Karpas-422 (cell line): ENCODE measurements at regions not wholly inside any gene's neighbourhood (a gene's known extent, or its start where the extent isn't known, plus 50 kb on each side); places are given as distances from the start of the nearest gene placed in this dataset.

Source experiments
- DNase-seq: peaks from one replicate; pipeline ENCODE4 v3.0.0-alpha.2; 2015
- H2AFZ ChIP-seq: fragments of 200-600 bp; sonication (generic); 2 replicates; pipeline ENCODE4 v1.6.1; 2014; ENCODE audit warnings: antibody characterized with exemption, low read length, mixed read lengths
- H3K27ac ChIP-seq: fragments of 200-600 bp; sonication (generic); 2 replicates; pipeline ENCODE4 v1.5.1; 2014; ENCODE audit warnings: mild to moderate bottlenecking, low read length, moderate library complexity
- H3K27me3 ChIP-seq: fragments of 200-600 bp; sonication (generic); 2 replicates; pipeline ENCODE4 v1.6.1; 2014; ENCODE audit warnings: low read length, mixed read lengths
- H3K36me3 ChIP-seq: fragments of 200-600 bp; sonication (generic); 2 replicates; pipeline ENCODE4 v1.6.1; 2014; ENCODE audit warnings: low read length, mixed read lengths; ENCODE audit not compliant: insufficient read depth
- H3K4me1 ChIP-seq: fragments of 200-600 bp; sonication (generic); 2 replicates; pipeline ENCODE4 v1.6.1; 2014; ENCODE audit warnings: mild to moderate bottlenecking, low read length, mixed read lengths
- H3K4me2 ChIP-seq: fragments of 200-600 bp; sonication (generic); 2 replicates; pipeline ENCODE4 v1.6.1; 2014; ENCODE audit warnings: low read length, low read depth, mild to moderate bottlenecking; ENCODE audit not compliant: poor library complexity, severe bottlenecking
- H3K4me3 ChIP-seq: fragments of 200-600 bp; sonication (generic); 2 replicates; pipeline ENCODE4 v1.5.1; 2014; ENCODE audit warnings: mild to moderate bottlenecking, antibody characterized with exemption, low read length, mixed read lengths
- H3K79me2 ChIP-seq: fragments of 200-600 bp; sonication (generic); 2 replicates; pipeline ENCODE4 v1.6.1; 2014; ENCODE audit warnings: mild to moderate bottlenecking, low read length, mixed read lengths
- H3K9ac ChIP-seq: fragments of 200-600 bp; sonication (generic); 2 replicates; pipeline ENCODE4 v1.6.0; 2014; ENCODE audit warnings: low read length
- H3K9me2 ChIP-seq: fragments of 200-600 bp; sonication (generic), shearing (Covaris generic); replicated peaks from 2 replicates; pipeline ENCODE4 v1.6.0; 2014; ENCODE audit warnings: mild to moderate bottlenecking, low read length, moderate library complexity; ENCODE audit not compliant: insufficient read depth
- H3K9me3 ChIP-seq: fragments of 300-700, 200-600 bp; sonication (generic); 2 replicates; pipeline ENCODE4 v1.6.1; 2014; ENCODE audit warnings: low read length, mixed read lengths
- H4K20me1 ChIP-seq: fragments of 200-600 bp; sonication (generic); 2 replicates; pipeline ENCODE4 v1.6.1; 2014; ENCODE audit warnings: mild to moderate bottlenecking, antibody characterized with exemption, low read length, low read depth; ENCODE audit not compliant: insufficient read depth

GRCh38 chr19:28051047-28051446 is 1161.9 kb downstream of the UQCRFS1 start:
- Histone ChIP-seq H3K9ac (no peak overlapping the region), H3K36me3 (no peaks in the 10 kb centered on the region), H3K4me1 (no peaks in the 10 kb centered on the region), H3K9me3 (peaks cover 9% of the 10 kb centered on the region), H3K9me2 (no peaks in the 10 kb centered on the region), H3K79me2 (no peaks in the 10 kb centered on the region), H2AFZ (no peak overlapping the region), H3K27ac (no peak overlapping the region), H3K4me2 (no peak overlapping the region), H4K20me1 (no peaks in the 10 kb centered on the region), H3K27me3 (no peaks in the 10 kb centered on the region), H3K4me3 (no peak overlapping the region)
- DNase-seq: no peak

- H4K20me1 ChIP-seq: no peaks in the 10 kb centered on the region
- DNase-seq: no peak
- no peaks in the 10 kb centered on the region for H3K79me2 ChIP-seq
- H2AFZ ChIP-seq: no peak overlapping the region
- no peak overlapping the region for H3K4me2 ChIP-seq
- no peaks in the 10 kb centered on the region for H3K9me2 ChIP-seq
- no peak overlapping the region for H3K4me3 ChIP-seq
- H3K9ac ChIP-seq: no peak overlapping the region
- H3K9me3 ChIP-seq: peaks cover 9% of the 10 kb centered on the region
- no peaks in the 10 kb centered on the region for H3K36me3 ChIP-seq
- H3K27ac ChIP-seq: no peak overlapping the region
- H3K4me1 ChIP-seq: no peaks in the 10 kb centered on the region
- no peaks in the 10 kb centered on the region for H3K27me3 ChIP-seq
Observed at GRCh38 chr19:28049875-28050274, 1163.1 kb downstream of the UQCRFS1 start.

GRCh38 chr19:28046932-28047331 is 1166.0 kb downstream of the UQCRFS1 start:
- Histone ChIP-seq H3K4me2 (no peak overlapping the region), H3K36me3 (no peaks in the 10 kb centered on the region), H3K4me3 (no peak overlapping the region), H3K27ac (no peak overlapping the region), H3K4me1 (no peaks in the 10 kb centered on the region), H3K9ac (no peak overlapping the region), H3K9me2 (no peaks in the 10 kb centered on the region), H4K20me1 (no peaks in the 10 kb centered on the region), H3K79me2 (no peaks in the 10 kb centered on the region), H3K9me3 (peaks cover 9% of the 10 kb centered on the region), H3K27me3 (no peaks in the 10 kb centered on the region), H2AFZ (no peak overlapping the region)
- DNase-seq: no peak

GRCh38 chr19:28045621-28046020 is 1167.3 kb downstream of the UQCRFS1 start:
- no peak overlapping the region for H3K27ac ChIP-seq
- H4K20me1 ChIP-seq: no peaks in the 10 kb centered on the region
- no peaks in the 10 kb centered on the region for H3K27me3 ChIP-seq
- H3K4me2 ChIP-seq: no peak overlapping the region
- peaks cover 9% of the 10 kb centered on the region for H3K9me3 ChIP-seq
- H3K4me1 ChIP-seq: no peaks in the 10 kb centered on the region
- no peak overlapping the region for H3K9ac ChIP-seq
- no peak for DNase-seq
- H3K4me3 ChIP-seq: no peak overlapping the region
- H3K36me3 ChIP-seq: no peaks in the 10 kb centered on the region
- no peak overlapping the region for H2AFZ ChIP-seq
- no peaks in the 10 kb centered on the region for H3K79me2 ChIP-seq
- H3K9me2 ChIP-seq: no peaks in the 10 kb centered on the region

DNA sequence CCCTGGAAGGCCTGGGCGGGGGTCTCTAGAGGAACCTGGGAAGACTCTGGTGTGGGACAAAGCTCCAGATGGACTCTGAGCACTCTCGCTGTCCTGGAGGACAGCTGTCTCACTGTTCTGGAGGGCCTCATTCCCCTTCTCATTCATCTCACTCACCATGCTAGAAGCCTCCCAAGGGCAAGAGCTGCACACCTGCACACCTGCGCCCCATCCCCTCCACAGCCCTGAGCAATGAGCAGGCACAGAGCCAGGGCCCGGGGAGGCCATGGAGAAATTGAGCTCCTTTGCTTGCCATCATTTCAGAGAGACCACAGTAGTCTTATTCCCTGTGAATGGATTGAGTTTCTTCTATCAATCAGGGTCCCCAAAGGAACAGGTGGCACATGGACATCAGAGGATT is 1168.5 kb downstream of the UQCRFS1 start:
- Histone ChIP-seq H3K4me2 (no peak overlapping the region), H3K4me1 (no peaks in the 10 kb centered on the region), H3K9ac (no peak overlapping the region), H3K4me3 (no peak overlapping the region), H3K36me3 (no peaks in the 10 kb centered on the region), H3K79me2 (no peaks in the 10 kb centered on the region), H3K27me3 (no peaks in the 10 kb centered on the region), H3K27ac (no peak overlapping the region), H3K9me2 (no peaks in the 10 kb centered on the region), H2AFZ (no peak overlapping the region), H4K20me1 (no peaks in the 10 kb centered on the region), H3K9me3 (peaks cover 9% of the 10 kb centered on the region)
- DNase-seq: no peak

- Histone ChIP-seq H3K27ac (no peak overlapping the region), H3K9me3 (peaks cover 5% of the 10 kb centered on the region), H4K20me1 (no peaks in the 10 kb centered on the region), H3K79me2 (no peaks in the 10 kb centered on the region), H3K9ac (no peak overlapping the region), H3K27me3 (no peaks in the 10 kb centered on the region), H2AFZ (no peak overlapping the region), H3K9me2 (no peaks in the 10 kb centered on the region), H3K36me3 (no peaks in the 10 kb centered on the region), H3K4me1 (no peaks in the 10 kb centered on the region), H3K4me3 (no peak overlapping the region), H3K4me2 (no peak overlapping the region)
- DNase-seq: no peak
Observed at GRCh38 chr19:28042516-28042915, 1170.4 kb downstream of the UQCRFS1 start.

- Histone ChIP-seq H3K9me3 (no peaks in the 10 kb centered on the region), H4K20me1 (no peaks in the 10 kb centered on the region), H3K27me3 (no peaks in the 10 kb centered on the region), H2AFZ (no peak overlapping the region), H3K27ac (no peak overlapping the region), H3K9me2 (no peaks in the 10 kb centered on the region), H3K79me2 (no peaks in the 10 kb centered on the region), H3K4me2 (no peak overlapping the region), H3K36me3 (no peaks in the 10 kb centered on the region), H3K4me3 (no peak overlapping the region), H3K4me1 (no peaks in the 10 kb centered on the region), H3K9ac (no peak overlapping the region)
- no peak for DNase-seq
Observed at GRCh38 chr19:28039677-28040381, 1173.1 kb downstream of the UQCRFS1 start.

- Histone ChIP-seq H3K27ac (no peak overlapping the region), H3K36me3 (no peaks in the 10 kb centered on the region), H3K9me2 (no peaks in the 10 kb centered on the region), H3K4me2 (no peak overlapping the region), H3K4me1 (no peaks in the 10 kb centered on the region), H3K4me3 (no peak overlapping the region), H2AFZ (no peak overlapping the region), H3K9me3 (no peaks in the 10 kb centered on the region), H3K9ac (no peak overlapping the region), H3K79me2 (no peaks in the 10 kb centered on the region), H3K27me3 (no peaks in the 10 kb centered on the region), H4K20me1 (no peaks in the 10 kb centered on the region)
- no peak for DNase-seq
Observed at GRCh38 chr19:28037186-28037585, 1175.8 kb downstream of the UQCRFS1 start.
